SK-N-SH (cell line): ENCODE measurements at regions not wholly inside any gene's neighbourhood (a gene's known extent, or its start where the extent isn't known, plus 50 kb on each side); places are given as distances from the start of the nearest gene placed in this dataset.
A peak's percentile ranks its signal among the peaks of the same experiment; 100 is the strongest.

Source experiments
- CTCF ChIA-PET: fragments of 300-600, 350-600 bp; formaldehyde crosslinking; extraction: SDS; loops from one replicate; lab custom pipeline; 2021; lab: Yijun Ruan, JAX
- POLR2A ChIA-PET: fragments of 350-600 bp; sonication (Branson Sonifier 250); formaldehyde crosslinking; extraction: SDS; loops from one replicate; lab custom pipeline; 2020; ENCODE audit warnings: antibody characterized with exemption, inconsistent platforms; lab: Yijun Ruan, JAX
- DNase-seq: peaks from one replicate; pipeline ENCODE4 v3.0.0; 2012
- H2AFZ ChIP-seq: fragments of 200-600 bp; sonication (generic); 2 replicates; pipeline ENCODE4 v1.8.1; 2016; ENCODE audit warnings: antibody characterized with exemption, mild to moderate bottlenecking, low read depth
- H3F3A ChIP-seq: fragments of 200-600 bp; sonication (generic); replicated peaks from 2 replicates; pipeline ENCODE3; 2016; ENCODE audit warnings: antibody characterized with exemption, mild to moderate bottlenecking; ENCODE audit not compliant: insufficient read depth
- H3K27ac ChIP-seq, 2 experiments: fragments of 200-500 bp in 1 of 2; fragments of 200-600 bp in 1 of 2; sonication (Bioruptor generic) in 1 of 2; sonication (generic), shearing (Covaris generic) in 1 of 2; 2 replicates each; pipeline versions ENCODE4 v1.5.1 to v1.6.1; 2014 to 2016; ENCODE audit warnings: low read depth in 2 of 2, inconsistent platforms in 1 of 2, low read length in 1 of 2, mild to moderate bottlenecking in 1 of 2, mixed read lengths in 1 of 2
- H3K27me3 ChIP-seq: fragments of 200-600 bp; sonication (generic), shearing (Covaris generic); 2 replicates; pipeline ENCODE4 v1.6.1; 2016; ENCODE audit warnings: mixed run types; ENCODE audit not compliant: insufficient read depth
- H3K36me3 ChIP-seq, 2 experiments: fragments of 200-500 bp in 1 of 2; fragments of 200-600 bp in 1 of 2; sonication (Bioruptor generic) in 1 of 2; sonication (generic) in 1 of 2; replicated peaks in 1 of 2; 2 replicates each; pipeline versions ENCODE3 to v1.5.1; 2014 to 2016; ENCODE audit warnings: low read length in 1 of 2, mild to moderate bottlenecking in 1 of 2; ENCODE audit not compliant: insufficient read depth in 2 of 2, control insufficient read depth in 1 of 2
- H3K4me1 ChIP-seq, 2 experiments: fragments of 200-500 bp in 1 of 2; fragments of 200-600 bp in 1 of 2; sonication (Bioruptor generic) in 1 of 2; sonication (generic), shearing (Covaris generic) in 1 of 2; 2 replicates each; pipeline versions ENCODE4 v1.5.1 to v1.6.1; 2014 to 2016; ENCODE audit warnings: low read depth in 1 of 2, low read length in 1 of 2, mixed run types in 1 of 2; ENCODE audit not compliant: insufficient read depth in 2 of 2, control insufficient read depth in 1 of 2
- H3K4me2 ChIP-seq: fragments of 200-600 bp; sonication (generic), shearing (Covaris generic); 2 replicates; pipeline ENCODE4 v1.6.1; 2017; ENCODE audit warnings: mixed run types
- H3K4me3 ChIP-seq, 2 experiments: fragments of 200-500 bp in 1 of 2; fragments of 200-600 bp in 1 of 2; sonication (Bioruptor generic) in 1 of 2; sonication (generic), shearing (Covaris generic) in 1 of 2; 2 replicates each; pipeline versions ENCODE4 v1.5.1 to v1.8.1; 2014 to 2016; ENCODE audit warnings: low read depth in 2 of 2, inconsistent platforms in 1 of 2, low read length in 1 of 2, mild to moderate bottlenecking in 1 of 2, mixed read lengths in 1 of 2, moderate library complexity in 1 of 2
- H3K79me2 ChIP-seq: fragments of 200-600 bp; sonication (generic); 2 replicates; pipeline ENCODE4 v1.8.1; 2017; ENCODE audit warnings: mild to moderate bottlenecking; ENCODE audit not compliant: insufficient read depth
- H3K9ac ChIP-seq: fragments of 200-600 bp; sonication (generic); 2 replicates; pipeline ENCODE4 v1.6.1; 2017; ENCODE audit warnings: mixed run types
- H3K9me2 ChIP-seq: fragments of 200-600 bp; sonication (generic); 2 replicates; pipeline ENCODE4 v1.6.1; 2017; ENCODE audit warnings: mixed run types
- H3K9me3 ChIP-seq: fragments of 200-600 bp; sonication (generic); 2 replicates; pipeline ENCODE4 v1.6.1; 2017; ENCODE audit warnings: mixed run types, mild to moderate bottlenecking, moderate library complexity
- H4K20me1 ChIP-seq: fragments of 200-600 bp; sonication (generic); 2 replicates; pipeline ENCODE4 v1.6.1; 2017; ENCODE audit warnings: mild to moderate bottlenecking, mixed run types; ENCODE audit not compliant: insufficient read depth
- CHD2 ChIP-seq: fragments of 150-350 bp; IDR thresholded peaks from 2 replicates; pipeline ENCODE4 v1.6.1; 2018; ENCODE audit warnings: low read length; ENCODE audit not compliant: partially characterized antibody
- ELF1 ChIP-seq: IDR thresholded peaks from 2 replicates; pipeline ENCODE4 v1.4.0; 2012
- EZH2phosphoT487 ChIP-seq: fragments of 200-600 bp; sonication (generic); IDR thresholded peaks from 2 replicates; pipeline ENCODE4 v1.6.1; 2017; ENCODE audit warnings: low read depth, mixed run types, mild to moderate bottlenecking, antibody characterized with exemption, moderate library complexity, borderline replicate concordance
- FOSL2 ChIP-seq: IDR thresholded peaks from 2 replicates; pipeline ENCODE4 v1.4.0; 2012; ENCODE audit warnings: low read depth, mild to moderate bottlenecking, moderate library complexity, borderline replicate concordance
- FOXM1 ChIP-seq: IDR thresholded peaks from 2 replicates; pipeline ENCODE4 v1.4.0; 2012; ENCODE audit warnings: low read depth, mild to moderate bottlenecking
- GABPA ChIP-seq: IDR thresholded peaks from 2 replicates; pipeline ENCODE4 v1.4.0; 2012; ENCODE audit warnings: low read depth, mild to moderate bottlenecking
- GATA2 ChIP-seq: sonication (generic); formaldehyde crosslinking; IDR thresholded peaks from 2 replicates; pipeline ENCODE4 v1.5.0; 2020; ENCODE audit warnings: mild to moderate bottlenecking, missing genetic modification reagents
- MEF2A ChIP-seq: IDR thresholded peaks from 2 replicates; pipeline ENCODE4 v1.4.0; 2012; ENCODE audit warnings: low read depth, borderline replicate concordance
- POLR2AphosphoS5 ChIP-seq: IDR thresholded peaks from 2 replicates; pipeline ENCODE4 v1.6.1; 2012; ENCODE audit warnings: low read depth, low read length
- RAD21 ChIP-seq: IDR thresholded peaks from 2 replicates; pipeline ENCODE4 v1.6.1; 2012; ENCODE audit warnings: mild to moderate bottlenecking, low read length
- RCOR1 ChIP-seq: fragments of 150-350 bp; IDR thresholded peaks from 2 replicates; pipeline ENCODE4 v1.6.1; 2017; ENCODE audit warnings: antibody characterized with exemption, low read length
- RXRA ChIP-seq: IDR thresholded peaks from 2 replicates; pipeline ENCODE4 v1.4.0; 2012; ENCODE audit warnings: low read depth, mild to moderate bottlenecking, borderline replicate concordance
- SIN3A ChIP-seq: IDR thresholded peaks from 2 replicates; pipeline ENCODE4 v1.6.1; 2012; ENCODE audit warnings: low read depth, mild to moderate bottlenecking, low read length, moderate library complexity, borderline replicate concordance
- SMC3 ChIP-seq: IDR thresholded peaks from 2 replicates; pipeline ENCODE4 v1.6.1; 2012; ENCODE audit warnings: low read depth, low read length, improper control_type of control experiment
- TAF1 ChIP-seq: IDR thresholded peaks from 2 replicates; pipeline ENCODE4 v1.6.1; 2012; ENCODE audit warnings: low read depth, mild to moderate bottlenecking, low read length, moderate library complexity, borderline replicate concordance
- WGBS: methylation state at CpG from one replicate; pipeline ENCODE4 v1.1.6; 2017; ENCODE audit warnings: low lambda C conversion rate; 5-methylcytosine and 5-hydroxymethylcytosine counted together
- TF ChIP-seq, protein P1 (sequence below): IDR thresholded peaks from 2 replicates; pipeline ENCODE4 v1.4.0; 2012; ENCODE audit warnings: low read depth, borderline replicate concordance
- TF ChIP-seq, protein P2 (sequence below): IDR thresholded peaks from 2 replicates; pipeline ENCODE4; 2012
- TF ChIP-seq, protein P3 (sequence below): IDR thresholded peaks from 2 replicates; pipeline ENCODE4 v1.4.0; 2012; ENCODE audit warnings: low read depth
- TF ChIP-seq, protein P4 (sequence below): IDR thresholded peaks from 2 replicates; pipeline ENCODE4 v1.4.0; 2012; ENCODE audit warnings: low read depth, borderline replicate concordance

DNA sequence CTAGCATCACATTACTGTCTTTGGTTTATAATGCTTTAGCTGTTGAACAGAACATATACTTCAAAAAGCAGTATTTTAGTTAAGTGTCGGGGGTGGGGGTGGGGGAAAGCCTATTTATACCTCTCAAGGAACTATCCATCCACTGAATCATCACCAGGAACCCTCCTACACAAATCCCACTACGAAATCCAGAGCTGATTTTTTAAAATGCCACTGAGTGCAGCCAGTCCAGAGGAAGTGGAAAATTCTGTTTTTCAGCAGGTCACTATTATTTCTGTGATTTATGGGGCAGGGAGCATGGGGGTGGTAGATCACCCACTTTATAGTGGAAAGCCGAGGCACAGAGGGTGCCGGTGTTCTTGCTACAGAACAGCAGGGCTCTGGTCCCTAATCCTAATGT, 284.1 kb downstream of the SOX9 start (continued):
- TF ChIP-seq, protein P1, sequence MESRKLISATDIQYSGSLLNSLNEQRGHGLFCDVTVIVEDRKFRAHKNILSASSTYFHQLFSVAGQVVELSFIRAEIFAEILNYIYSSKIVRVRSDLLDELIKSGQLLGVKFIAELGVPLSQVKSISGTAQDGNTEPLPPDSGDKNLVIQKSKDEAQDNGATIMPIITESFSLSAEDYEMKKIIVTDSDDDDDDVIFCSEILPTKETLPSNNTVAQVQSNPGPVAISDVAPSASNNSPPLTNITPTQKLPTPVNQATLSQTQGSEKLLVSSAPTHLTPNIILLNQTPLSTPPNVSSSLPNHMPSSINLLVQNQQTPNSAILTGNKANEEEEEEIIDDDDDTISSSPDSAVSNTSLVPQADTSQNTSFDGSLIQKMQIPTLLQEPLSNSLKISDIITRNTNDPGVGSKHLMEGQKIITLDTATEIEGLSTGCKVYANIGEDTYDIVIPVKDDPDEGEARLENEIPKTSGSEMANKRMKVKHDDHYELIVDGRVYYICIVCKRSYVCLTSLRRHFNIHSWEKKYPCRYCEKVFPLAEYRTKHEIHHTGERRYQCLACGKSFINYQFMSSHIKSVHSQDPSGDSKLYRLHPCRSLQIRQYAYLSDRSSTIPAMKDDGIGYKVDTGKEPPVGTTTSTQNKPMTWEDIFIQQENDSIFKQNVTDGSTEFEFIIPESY, result no peak
- TF ChIP-seq SMC3, result no peak
- TF ChIP-seq, protein P2, sequence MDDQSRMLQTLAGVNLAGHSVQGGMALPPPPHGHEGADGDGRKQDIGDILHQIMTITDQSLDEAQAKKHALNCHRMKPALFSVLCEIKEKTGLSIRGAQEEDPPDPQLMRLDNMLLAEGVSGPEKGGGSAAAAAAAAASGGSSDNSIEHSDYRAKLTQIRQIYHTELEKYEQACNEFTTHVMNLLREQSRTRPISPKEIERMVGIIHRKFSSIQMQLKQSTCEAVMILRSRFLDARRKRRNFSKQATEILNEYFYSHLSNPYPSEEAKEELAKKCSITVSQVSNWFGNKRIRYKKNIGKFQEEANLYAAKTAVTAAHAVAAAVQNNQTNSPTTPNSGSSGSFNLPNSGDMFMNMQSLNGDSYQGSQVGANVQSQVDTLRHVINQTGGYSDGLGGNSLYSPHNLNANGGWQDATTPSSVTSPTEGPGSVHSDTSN, result peak; percentile 89
- 0 out of 2 replicates have a peak, but pooled peaks have one; percentile 28 for TF ChIP-seq GABPA
- no peak for TF ChIP-seq CHD2
- peak; percentile 26; the same call in 1 of the 2 replicates for TF ChIP-seq POLR2AphosphoS5
- no peak for TF ChIP-seq EZH2phosphoT487
- TF ChIP-seq FOSL2, result peak; percentile 82

DNA sequence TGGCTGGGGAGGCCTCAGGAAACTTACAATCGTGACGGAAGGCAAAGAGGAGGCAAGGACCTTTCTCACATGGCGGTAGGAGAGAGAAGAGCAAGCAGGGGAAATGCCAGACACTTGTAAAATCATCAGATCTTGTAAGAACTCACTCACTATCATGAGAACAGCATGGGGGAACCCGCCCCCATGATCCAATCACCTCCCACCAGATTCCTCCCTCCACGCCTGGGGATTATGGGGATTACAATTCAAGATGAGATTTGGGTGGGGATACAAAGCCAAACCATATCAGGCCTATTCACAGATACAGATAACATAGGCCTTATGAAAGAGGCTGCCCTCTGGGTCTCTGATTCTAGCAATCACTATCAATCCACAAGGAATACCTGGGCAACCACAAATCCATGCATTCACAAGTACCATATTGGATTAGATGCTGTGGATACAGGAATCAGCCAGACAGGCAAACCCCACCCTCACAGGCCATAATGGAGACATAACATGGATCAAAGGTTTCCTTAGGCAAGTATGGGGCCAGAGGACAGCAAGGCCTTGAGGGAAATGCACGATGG, 284.9 kb downstream of the SOX9 start:
- CTCF ChIA-PET, result no interaction called here
- H3K27ac ChIP-seq, result peak overlapping the region in 1 of 2 experiments; percentile 99; a peak in 2 of 4 replicates
- no peaks in the 10 kb centered on the region for H3K9me3 ChIP-seq
- H3K9me2 ChIP-seq, result no peaks in the 10 kb centered on the region
- no peaks in the 10 kb centered on the region for H3K27me3 ChIP-seq
- H3K4me2 ChIP-seq, result peak overlapping the region; percentile 64; the same call in 1 of the 2 replicates
- peaks cover 13% of the 10 kb centered on the region; the same call in 1 of the 2 replicates for H3K79me2 ChIP-seq
- peak overlapping the region; percentile 62 for H3K9ac ChIP-seq
- POLR2A ChIA-PET, result no interaction called here
- H3K4me3 ChIP-seq, result no peak overlapping the region
- H3F3A ChIP-seq, result peaks cover 20% of the 10 kb centered on the region
- H2AFZ ChIP-seq, result no peak overlapping the region
- TF ChIP-seq POLR2AphosphoS5, result no peak
- no peaks in the 10 kb centered on the region for H3K36me3 ChIP-seq
- no peak for DNase-seq
- H4K20me1 ChIP-seq, result no peaks in the 10 kb centered on the region
- peaks cover 22 to 47% of the 10 kb centered on the region in 2 experiments for H3K4me1 ChIP-seq
- 92% methylated on average over 6 of the region's 6 CpGs for WGBS

DNA sequence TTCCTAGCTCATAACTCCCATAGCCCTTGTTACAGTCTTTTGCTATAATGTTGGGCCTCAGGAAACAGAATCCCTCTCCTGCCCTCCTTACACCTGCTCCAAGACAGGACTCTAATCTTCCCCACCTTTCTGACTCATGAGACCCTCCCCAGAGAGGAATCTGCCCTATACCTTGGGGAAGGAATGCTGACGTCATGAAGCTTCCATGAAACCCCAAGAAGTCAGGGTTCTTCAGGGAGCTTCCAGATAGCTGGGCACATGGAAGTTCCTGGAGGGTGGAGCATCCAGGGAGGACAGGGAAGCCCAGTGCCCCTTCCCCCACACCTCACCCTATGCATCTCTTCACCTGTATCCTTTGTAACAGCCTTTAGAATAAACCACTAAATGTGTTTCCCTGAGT, 285.7 kb downstream of the SOX9 start:
- no peaks in the 10 kb centered on the region for H3K27me3 ChIP-seq
- no peak for TF ChIP-seq SIN3A
- TF ChIP-seq ELF1, result no peak
- TF ChIP-seq, protein P2, result no peak
- TF ChIP-seq, protein P3, sequence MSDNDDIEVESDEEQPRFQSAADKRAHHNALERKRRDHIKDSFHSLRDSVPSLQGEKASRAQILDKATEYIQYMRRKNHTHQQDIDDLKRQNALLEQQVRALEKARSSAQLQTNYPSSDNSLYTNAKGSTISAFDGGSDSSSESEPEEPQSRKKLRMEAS, result no peak
- TF ChIP-seq SMC3, result no peak
- no peak for TF ChIP-seq GATA2 (CRISPR knock-in tag)
- TF ChIP-seq MEF2A, result no peak
- TF ChIP-seq, protein P4, sequence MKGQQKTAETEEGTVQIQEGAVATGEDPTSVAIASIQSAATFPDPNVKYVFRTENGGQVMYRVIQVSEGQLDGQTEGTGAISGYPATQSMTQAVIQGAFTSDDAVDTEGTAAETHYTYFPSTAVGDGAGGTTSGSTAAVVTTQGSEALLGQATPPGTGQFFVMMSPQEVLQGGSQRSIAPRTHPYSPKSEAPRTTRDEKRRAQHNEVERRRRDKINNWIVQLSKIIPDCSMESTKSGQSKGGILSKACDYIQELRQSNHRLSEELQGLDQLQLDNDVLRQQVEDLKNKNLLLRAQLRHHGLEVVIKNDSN, result no peak
- no peak for TF ChIP-seq RXRA
- no peak for TF ChIP-seq RAD21
- no peak for TF ChIP-seq FOXM1
- no peak for TF ChIP-seq RCOR1
- no peak for TF ChIP-seq TAF1
- TF ChIP-seq POLR2AphosphoS5, result no peak
- no peak for DNase-seq
- H3K9ac ChIP-seq, result peak overlapping the region; percentile 75
- H3K9me3 ChIP-seq, result no peaks in the 10 kb centered on the region
- peak overlapping the region; percentile 66 for H3K4me2 ChIP-seq
- peaks cover 13% of the 10 kb centered on the region; the same call in 1 of the 2 replicates for H3K79me2 ChIP-seq
- POLR2A ChIA-PET, result no interaction called here
- H3K4me3 ChIP-seq, result no peak overlapping the region
- no peaks in the 10 kb centered on the region for H4K20me1 ChIP-seq
- H2AFZ ChIP-seq, result no peak overlapping the region
- H3F3A ChIP-seq, result peaks cover 20% of the 10 kb centered on the region
- no peaks in the 10 kb centered on the region for H3K9me2 ChIP-seq
- 89% methylated on average over 1 of the region's 1 CpG for WGBS
- H3K27ac ChIP-seq, result peak overlapping the region in 1 of 2 experiments; percentile 99; a peak in 2 of 4 replicates
- CTCF ChIA-PET, result interaction anchor here (0.9 to 1.2 kb wide), 4 partner anchors 14 to 32 kb away, joined by 3 to 4 read pairs (median 4); no protein-coding TSS in a partner anchor
- H3K4me1 ChIP-seq, result peaks cover 22 to 49% of the 10 kb centered on the region in 2 experiments
- no peaks in the 10 kb centered on the region for H3K36me3 ChIP-seq
